PC-3 (cell line): ENCODE measurements at regions not wholly inside any gene's neighbourhood (a gene's known extent, or its start where the extent isn't known, plus 50 kb on each side); places are given as distances from the start of the nearest gene placed in this dataset.

ENCODE experiments used
- ATAC-seq: fragments of 200-7000 bp; cut with Tn5 transposase; 2 replicates; pipeline ENCODE4 v1.9.1; 2020; ENCODE audit warnings: mild to moderate bottlenecking, moderate library complexity
- BruUV-seq: library from RNA; stranded (reverse); fragments of 400-500 nt; replicated peaks from 2 replicates; lab custom pipeline; 2021; lab: Mats Ljungman, UMichigan
- CTCF ChIA-PET: fragments of 300-600 bp; sonication (Branson Sonifier 250); formaldehyde crosslinking; loops from one replicate; lab custom pipeline; 2022; ENCODE audit warnings: antibody characterized with exemption; lab: Charles Lee
- POLR2A ChIA-PET: fragments of 300-600 bp; sonication (Branson Sonifier 250); formaldehyde crosslinking; loops from one replicate; lab custom pipeline; 2022; ENCODE audit warnings: antibody characterized with exemption; ENCODE audit not compliant: unreplicated experiment; lab: Charles Lee
- DNase-seq: peaks from one replicate; pipeline ENCODE4 v3.0.0-alpha.2; 2015
- H2AFZ ChIP-seq: fragments of 300-600 bp; sonication (generic); 2 replicates; pipeline ENCODE4 v1.6.0; 2016; ENCODE audit warnings: antibody characterized with exemption, low read length
- H3F3A ChIP-seq: fragments of 300-600 bp; sonication (generic); one replicate; pipeline ENCODE4 v1.6.0; 2017; ENCODE audit warnings: antibody characterized with exemption, low read length, control low read depth, mild to moderate bottlenecking; ENCODE audit not compliant: unreplicated experiment
- H3K27ac ChIP-seq: fragments of 300-600 bp; sonication (generic); 2 replicates; pipeline ENCODE4 v1.5.1; 2016; ENCODE audit warnings: mild to moderate bottlenecking, low read length
- H3K27me3 ChIP-seq: fragments of 300-600 bp; sonication (generic); 2 replicates; pipeline ENCODE4 v1.6.1; 2016; ENCODE audit warnings: low read length, mixed read lengths
- H3K36me3 ChIP-seq: fragments of 300-600 bp; sonication (generic); 2 replicates; pipeline ENCODE4 v1.6.1; 2016; ENCODE audit warnings: low read depth, mixed run types, low read length, mixed read lengths
- H3K4me1 ChIP-seq: fragments of 300-600 bp; sonication (generic); 2 replicates; pipeline ENCODE4 v1.5.1; 2016; ENCODE audit warnings: low read length; ENCODE audit not compliant: insufficient read depth
- H3K4me2 ChIP-seq: fragments of 300-600 bp; sonication (generic); 2 replicates; pipeline ENCODE4 v1.6.0; 2016; ENCODE audit warnings: low read length
- H3K4me3 ChIP-seq: fragments of 300-600 bp; sonication (generic); 2 replicates; pipeline ENCODE4 v1.5.1; 2016; ENCODE audit warnings: mild to moderate bottlenecking, low read length, mixed read lengths
- H3K79me2 ChIP-seq: fragments of 300-600 bp; sonication (generic); 2 replicates; pipeline ENCODE4 v1.6.1; 2017; ENCODE audit warnings: low read length, mixed read lengths
- H3K9ac ChIP-seq: fragments of 300-600 bp; sonication (generic); 2 replicates; pipeline ENCODE4 v1.6.0; 2016; ENCODE audit warnings: mild to moderate bottlenecking, low read length
- H3K9me2 ChIP-seq: fragments of 300-600 bp; sonication (generic); replicated peaks from 2 replicates; pipeline ENCODE4 v1.6.1; 2016; ENCODE audit warnings: mixed run types, low read length, mixed read lengths
- H3K9me3 ChIP-seq: fragments of 300-600 bp; sonication (generic); 2 replicates; pipeline ENCODE4 v1.6.1; 2016; ENCODE audit warnings: low read length, mixed read lengths
- H4K20me1 ChIP-seq: fragments of 300-600 bp; sonication (generic); 2 replicates; pipeline ENCODE4 v1.6.1; 2016; ENCODE audit warnings: low read length, mixed read lengths
- CTCF ChIP-seq: fragments of 300-600 bp; sonication (generic); conservative IDR thresholded peaks from 2 replicates; pipeline ENCODE4 v1.5.1; 2017; ENCODE audit warnings: antibody characterized with exemption, low read depth, mild to moderate bottlenecking, low read length
- EZH2 ChIP-seq: fragments of 300-600 bp; sonication (generic); IDR thresholded peaks from one replicate; pipeline ENCODE4 v1.6.1; 2017; ENCODE audit warnings: antibody characterized with exemption, mild to moderate bottlenecking, low read length; ENCODE audit not compliant: unreplicated experiment
- EZH2phosphoT487 ChIP-seq: fragments of 300-600 bp; sonication (generic); IDR thresholded peaks from 2 replicates; pipeline ENCODE4 v1.6.1; 2018; ENCODE audit warnings: mild to moderate bottlenecking, antibody characterized with exemption, low read length, borderline replicate concordance
- intact Hi-C: fragments of 100-400 bp; cut with micrococcal nuclease; formaldehyde crosslinking; loops from 2 replicates; pipeline ENCODE4 v1.9.0; 2023

DNA sequence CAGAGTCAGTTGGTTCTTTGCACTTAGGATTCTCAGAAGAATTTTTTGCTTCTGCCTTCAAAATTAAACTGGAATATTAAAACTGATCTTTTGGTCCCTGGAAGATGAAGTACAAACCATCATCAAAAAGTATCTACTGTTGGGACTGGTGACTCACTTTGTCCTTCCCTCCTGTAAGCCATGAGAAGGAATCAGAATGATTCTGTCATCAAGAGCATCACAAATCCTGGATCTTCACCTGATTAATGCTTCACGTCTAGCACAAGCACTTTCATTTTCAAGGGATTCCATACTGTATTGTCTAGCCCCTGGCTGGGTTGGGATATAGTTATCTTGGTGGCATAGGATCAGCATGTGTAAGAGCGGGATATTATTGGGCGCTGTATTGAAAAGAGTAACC, 69.3 kb upstream of the CYP1B1 start:
- Histone ChIP-seq H3K9ac (no peak overlapping the region), H3K36me3 (no peaks in the 10 kb centered on the region), H3K4me1 (peaks cover 42% of the 10 kb centered on the region), H3K4me3 (no peak overlapping the region), H3K79me2 (no peaks in the 10 kb centered on the region), H3F3A (peaks cover 10% of the 10 kb centered on the region), H3K9me2 (no peaks in the 10 kb centered on the region), H4K20me1 (no peaks in the 10 kb centered on the region), H2AFZ (no peak overlapping the region), H3K27ac (peak overlapping the region; percentile 98), H3K9me3 (no peaks in the 10 kb centered on the region), H3K27me3 (no peaks in the 10 kb centered on the region), H3K4me2 (no peak overlapping the region)
- no TSS peak for BruUV-seq
- ATAC-seq, result no peak
- TF ChIP-seq EZH2phosphoT487, result no peak
- no peak for TF ChIP-seq EZH2
- no peak for TF ChIP-seq CTCF
- DNase-seq, result no peak
- CTCF ChIA-PET, result no interaction called here
- POLR2A ChIA-PET, result no interaction called here
- intact Hi-C loops, result no loop called here

- H3K4me3 ChIP-seq, result no peak overlapping the region
- H4K20me1 ChIP-seq, result no peaks in the 10 kb centered on the region
- no peaks in the 10 kb centered on the region for H3K9me3 ChIP-seq
- no peak overlapping the region for H2AFZ ChIP-seq
- no peak overlapping the region for H3K27ac ChIP-seq
- TF ChIP-seq CTCF, result no peak
- no peak for TF ChIP-seq EZH2phosphoT487
- TF ChIP-seq EZH2, result no peak
- CTCF ChIA-PET, result no interaction called here
- no peaks in the 10 kb centered on the region for H3K79me2 ChIP-seq
- BruUV-seq, result no TSS peak
- peaks cover 5% of the 10 kb centered on the region for H3F3A ChIP-seq
- no peaks in the 10 kb centered on the region for H3K9me2 ChIP-seq
- H3K4me1 ChIP-seq, result peaks cover 27% of the 10 kb centered on the region
- intact Hi-C loops, result no loop called here
- no peak overlapping the region for H3K4me2 ChIP-seq
- no peaks in the 10 kb centered on the region for H3K27me3 ChIP-seq
- POLR2A ChIA-PET, result no interaction called here
- H3K36me3 ChIP-seq, result no peaks in the 10 kb centered on the region
- DNase-seq (no peak), ATAC-seq (no peak)
- no peak overlapping the region for H3K9ac ChIP-seq
Measured at GRCh38 chr2:38142627-38143026, 66.7 kb upstream of the CYP1B1 start.

GRCh38 chr2:38141501-38141900, 65.5 kb upstream of the CYP1B1 start:
- BruUV-seq, result no TSS peak
- DNase-seq (no peak), ATAC-seq (no peak)
- intact Hi-C loops, result no loop called here
- Histone ChIP-seq H3K4me2 (no peak overlapping the region), H3K36me3 (no peaks in the 10 kb centered on the region), H3K79me2 (no peaks in the 10 kb centered on the region), H3K9me3 (no peaks in the 10 kb centered on the region), H3K27ac (no peak overlapping the region), H3K9me2 (no peaks in the 10 kb centered on the region), H3K4me1 (peaks cover 16% of the 10 kb centered on the region), H4K20me1 (no peaks in the 10 kb centered on the region), H3K9ac (no peak overlapping the region), H3K27me3 (no peaks in the 10 kb centered on the region), H2AFZ (no peak overlapping the region), H3F3A (no peaks in the 10 kb centered on the region), H3K4me3 (no peak overlapping the region)
- no peak for TF ChIP-seq EZH2
- no peak for TF ChIP-seq CTCF
- no peak for TF ChIP-seq EZH2phosphoT487
- POLR2A ChIA-PET, result no interaction called here
- CTCF ChIA-PET, result no interaction called here
